VCaP (cell line): ENCODE measurements at regions not wholly inside any gene's neighbourhood (a gene's known extent, or its start where the extent isn't known, plus 50 kb on each side); places are given as distances from the start of the nearest gene placed in this dataset.
A peak's percentile ranks its signal among the peaks of the same experiment; 100 is the strongest.
"Not testable (repeated sequence)": the region's sequence is repeated elsewhere in the genome, so short reads cannot be mapped to it uniquely, and the experiment has no call there.

ENCODE experiments used
- H3K27ac ChIP-seq: fragments of 450-650 bp; 2 replicates; pipeline ENCODE4 v1.5.1; 2017
- TF ChIP-seq, protein P1 (sequence below): fragments of 450-650 bp; conservative IDR thresholded peaks from 2 replicates; pipeline ENCODE4 v1.5.1; 2017; ENCODE audit warnings: mild to moderate bottlenecking, moderate library complexity

- TF ChIP-seq, protein P1, sequence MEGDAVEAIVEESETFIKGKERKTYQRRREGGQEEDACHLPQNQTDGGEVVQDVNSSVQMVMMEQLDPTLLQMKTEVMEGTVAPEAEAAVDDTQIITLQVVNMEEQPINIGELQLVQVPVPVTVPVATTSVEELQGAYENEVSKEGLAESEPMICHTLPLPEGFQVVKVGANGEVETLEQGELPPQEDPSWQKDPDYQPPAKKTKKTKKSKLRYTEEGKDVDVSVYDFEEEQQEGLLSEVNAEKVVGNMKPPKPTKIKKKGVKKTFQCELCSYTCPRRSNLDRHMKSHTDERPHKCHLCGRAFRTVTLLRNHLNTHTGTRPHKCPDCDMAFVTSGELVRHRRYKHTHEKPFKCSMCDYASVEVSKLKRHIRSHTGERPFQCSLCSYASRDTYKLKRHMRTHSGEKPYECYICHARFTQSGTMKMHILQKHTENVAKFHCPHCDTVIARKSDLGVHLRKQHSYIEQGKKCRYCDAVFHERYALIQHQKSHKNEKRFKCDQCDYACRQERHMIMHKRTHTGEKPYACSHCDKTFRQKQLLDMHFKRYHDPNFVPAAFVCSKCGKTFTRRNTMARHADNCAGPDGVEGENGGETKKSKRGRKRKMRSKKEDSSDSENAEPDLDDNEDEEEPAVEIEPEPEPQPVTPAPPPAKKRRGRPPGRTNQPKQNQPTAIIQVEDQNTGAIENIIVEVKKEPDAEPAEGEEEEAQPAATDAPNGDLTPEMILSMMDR: no peak
- no peak overlapping the region for H3K27ac ChIP-seq
These were observed 71.1 kb upstream of the CUX1 start for GRCh38 chr7:101746314-101746713.

- H3K27ac ChIP-seq: no peak overlapping the region
- TF ChIP-seq, protein P1: no peak
These were observed 70.2 kb upstream of the CUX1 start for GRCh38 chr7:101747053-101747878.

DNA sequence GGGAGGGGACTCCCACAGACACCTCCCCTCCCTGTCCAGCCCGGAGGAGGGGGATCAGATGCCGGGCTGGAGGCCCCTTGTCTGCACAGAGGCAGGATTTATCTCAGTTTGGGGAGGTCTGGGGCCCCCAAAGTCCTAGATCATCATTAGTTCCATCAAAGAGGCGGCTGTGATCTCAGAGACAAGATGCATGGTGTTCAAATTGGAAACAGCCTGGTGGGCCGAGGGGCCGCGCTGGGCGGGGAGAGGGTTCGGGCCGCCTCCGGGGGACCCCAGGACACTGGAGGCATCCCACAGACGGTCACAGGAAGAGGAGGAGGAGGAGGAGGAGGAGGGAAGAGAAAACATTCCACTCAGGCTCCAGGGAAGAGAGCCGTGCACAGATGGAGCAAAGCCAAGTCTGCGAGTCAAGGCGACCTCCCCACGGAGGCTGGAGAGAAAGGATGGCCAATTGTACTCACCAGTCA, 69.5 kb upstream of the CUX1 start:
- TF ChIP-seq, protein P1: no peak
- no peak overlapping the region for H3K27ac ChIP-seq

- TF ChIP-seq, protein P1: no peak
- H3K27ac ChIP-seq: no peak overlapping the region
These were observed 67.5 kb upstream of the CUX1 start for GRCh38 chr7:101749891-101750290.

- TF ChIP-seq, protein P1: no peak
These were observed 64.1 kb upstream of the CUX1 start for GRCh38 chr7:101753316-101753715.

GRCh38 chr7:101754424-101755159, 62.8 kb upstream of the CUX1 start:
- H3K27ac ChIP-seq: peak overlapping the region; percentile 31; the same call in 1 of the 2 replicates
- TF ChIP-seq, protein P1: no peak

More at GRCh38 chr7:101753316-101753715, 64.1 kb upstream of the CUX1 start:
- H3K27ac ChIP-seq: no peak overlapping the region

GRCh38 chr7:101757879-101758278, 59.5 kb upstream of the CUX1 start:
- H3K27ac ChIP-seq: no peak overlapping the region
- TF ChIP-seq, protein P1: no peak

DNA sequence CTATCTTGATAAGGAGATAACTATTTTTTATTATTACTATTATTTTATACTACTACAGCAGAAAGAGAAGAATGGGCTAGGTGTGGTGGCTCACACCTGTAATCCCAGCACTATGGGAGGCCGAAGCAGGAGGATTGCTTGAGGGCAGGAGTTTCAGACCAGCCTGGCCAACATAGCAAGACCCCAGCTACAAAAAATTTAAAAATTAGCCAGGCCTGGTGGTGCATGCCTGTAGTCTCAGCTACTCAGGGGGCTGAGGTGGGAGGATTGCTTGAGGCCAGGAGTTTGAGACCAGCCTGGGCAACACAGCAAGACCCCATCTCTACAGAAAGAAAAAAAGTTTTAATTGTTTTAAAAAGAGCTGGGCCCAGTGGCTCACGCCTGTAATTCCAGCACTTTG, 58.9 kb upstream of the CUX1 start:
- not testable (repeated sequence) for H3K27ac ChIP-seq
